Heart left ventricle (tissue), 16 donors: ENCODE measurements at regions not wholly inside any gene's neighbourhood (a gene's known extent, or its start where the extent isn't known, plus 50 kb on each side); places are given as distances from the start of the nearest gene placed in this dataset.

Source experiments
- ATAC-seq, 4 donors: fragments of 200-7000 bp; cut with Tn5 transposase; one replicate each; pipeline ENCODE4 v1.9.1; 2020 to 2022; ENCODE audit warnings: moderate library complexity in 4 of 4, mild to moderate bottlenecking in 3 of 4, moderate number of reproducible peaks in 1 of 4
- DNase-seq, 5 donors: peaks; one replicate each; pipeline ENCODE4 v3.0.0-alpha.2; 2020
- H3K27ac ChIP-seq, 12 donors: fragments of 200-600 bp; sonication (generic) in 4 of 12; one replicate each; pipeline versions ENCODE4 v1.5.0 to v1.8.0; 2016 to 2022; ENCODE audit warnings: mild to moderate bottlenecking in 2 of 12
- H3K27me3 ChIP-seq, 9 donors: fragments of 200-600 bp; sonication (generic) in 2 of 9; one replicate each; pipeline versions ENCODE4 v1.5.1 to v1.8.0; 2016 to 2022; ENCODE audit warnings: mild to moderate bottlenecking in 3 of 9
- H3K36me3 ChIP-seq, 9 donors: fragments of 200-600 bp; sonication (generic) in 2 of 9; one replicate each; pipeline versions ENCODE4 v1.5.0 to v1.8.0; 2018 to 2022; ENCODE audit warnings: mild to moderate bottlenecking in 2 of 9
- H3K4me1 ChIP-seq, 12 donors: fragments of 200-600 bp; sonication (generic) in 4 of 12; one replicate each; pipeline versions ENCODE4 v1.5.0 to v1.8.0; 2016 to 2022; ENCODE audit warnings: mild to moderate bottlenecking in 3 of 12
- H3K4me3 ChIP-seq, 12 donors: fragments of 200-600 bp; sonication (generic) in 4 of 12; one replicate each; pipeline versions ENCODE4 v1.5.0 to v1.8.0; 2017 to 2022; ENCODE audit warnings: mild to moderate bottlenecking in 9 of 12, moderate library complexity in 4 of 12
- H3K9me3 ChIP-seq, 12 donors: fragments of 200-600 bp; sonication (generic) in 4 of 12; one replicate each; pipeline versions ENCODE4 v1.5.0 to v1.8.0; 2016 to 2022; ENCODE audit warnings: mild to moderate bottlenecking in 1 of 12
- POLR2A ChIP-seq, 2 donors: fragments of 450-650 bp; IDR thresholded peaks; one replicate each; pipeline ENCODE4 v1.6.1; 2017; ENCODE audit warnings: antibody characterized with exemption in 2 of 2, mild to moderate bottlenecking in 2 of 2, moderate library complexity in 2 of 2
- WGBS, 4 donors: extraction: QIAGEN DNeasy Blood & Tissue Kit in 2 of 4; methylation state at CpG; one replicate each; pipeline versions ENCODE4 v1.1.5 to v1.1.7; 2013 to 2018; 5-methylcytosine and 5-hydroxymethylcytosine counted together
- intact Hi-C, 10 donors: fragments of 100-400 bp; cut with DNase I; formaldehyde crosslinking; loops; one replicate each; pipeline versions ENCODE4 v1.11.1 to v1.14.2; 2022
- TF ChIP-seq, protein P1 (sequence below), 12 donors: fragments of 200-600 bp; sonication (generic) in 4 of 12; IDR thresholded peaks; one replicate each; pipeline versions ENCODE4 v1.5.0 to v1.8.0; 2018 to 2022; ENCODE audit warnings: antibody characterized with exemption in 12 of 12, mild to moderate bottlenecking in 5 of 12
- donor health status: ischemic (EF 13 %, LVEDD 7.1; RV severe dilation, severe dysfunction).
- donor health status: healthy with polysubstance abuse.
- donor health status: DM: no; HTN: yes; CAD: no.
- donor health status: DM: no; HTN: no; CAD: no.
- donor health status: ischemic (EF 25% LVEDD 6.9; RV normal size, moderate dysfunction).
- donor health status: ischemic (EF 25% LVEDD 5.7; RV mildly dilated, moderate dysfunction).
- donor health status: healthy.
- donor health status: DM: yes; HTN: yes; CAD: no.
- donor health status: ischemic (EF 35%, LVEDD 5.7; RV mildly dilated, moderate dysfunction).
- donor health status: nonischemic (EF 11% LVEDD 7.7; RV severe dilation, severe dysfunction).
- donor health status: DM: yes; HTN: yes; CAD: no.
- donor health status: PGD.
- donor health status: ischemic (EF 29% LVEDD 5.4; RV normal size, mild dysfunction).
- donor health status: nonischemic (EF 23%, LVEDD 6.1; RV moderate dilation, normal function).

GRCh38 chr1:169025412-169025811 is 81.1 kb upstream of the ATP1B1 start:
- intact Hi-C loops = no loop called here
- TF ChIP-seq POLR2A (IDR thresholded peaks at IDR 0.05) = no peak
- TF ChIP-seq, protein P1, sequence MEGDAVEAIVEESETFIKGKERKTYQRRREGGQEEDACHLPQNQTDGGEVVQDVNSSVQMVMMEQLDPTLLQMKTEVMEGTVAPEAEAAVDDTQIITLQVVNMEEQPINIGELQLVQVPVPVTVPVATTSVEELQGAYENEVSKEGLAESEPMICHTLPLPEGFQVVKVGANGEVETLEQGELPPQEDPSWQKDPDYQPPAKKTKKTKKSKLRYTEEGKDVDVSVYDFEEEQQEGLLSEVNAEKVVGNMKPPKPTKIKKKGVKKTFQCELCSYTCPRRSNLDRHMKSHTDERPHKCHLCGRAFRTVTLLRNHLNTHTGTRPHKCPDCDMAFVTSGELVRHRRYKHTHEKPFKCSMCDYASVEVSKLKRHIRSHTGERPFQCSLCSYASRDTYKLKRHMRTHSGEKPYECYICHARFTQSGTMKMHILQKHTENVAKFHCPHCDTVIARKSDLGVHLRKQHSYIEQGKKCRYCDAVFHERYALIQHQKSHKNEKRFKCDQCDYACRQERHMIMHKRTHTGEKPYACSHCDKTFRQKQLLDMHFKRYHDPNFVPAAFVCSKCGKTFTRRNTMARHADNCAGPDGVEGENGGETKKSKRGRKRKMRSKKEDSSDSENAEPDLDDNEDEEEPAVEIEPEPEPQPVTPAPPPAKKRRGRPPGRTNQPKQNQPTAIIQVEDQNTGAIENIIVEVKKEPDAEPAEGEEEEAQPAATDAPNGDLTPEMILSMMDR (IDR thresholded peaks at IDR 0.05) = no peak
- Histone ChIP-seq H3K27ac (no peak overlapping the region), H3K4me3 (no peak overlapping the region), H3K4me1 (peaks cover 0 to 8% (median 0%) of the 10 kb centered on the region in 12 donors), H3K9me3 (no peaks in the 10 kb centered on the region), H3K27me3 (no peaks in the 10 kb centered on the region), H3K36me3 (no peaks in the 10 kb centered on the region)
- DNase-seq (no peak), ATAC-seq (no peak)
- WGBS, 4 donors = 89 to 100% (median 98%) methylated on average over 1 of the region's 1 CpG

- ATAC-seq = peak in 1 of 4 donors; percentile 74
- H3K27ac ChIP-seq = no peak overlapping the region
- no peak overlapping the region for H3K4me3 ChIP-seq
- no peak for DNase-seq
- H3K36me3 ChIP-seq = no peaks in the 10 kb centered on the region
- intact Hi-C loops = no loop called here
- H3K9me3 ChIP-seq = no peaks in the 10 kb centered on the region
- TF ChIP-seq, protein P1 (IDR thresholded peaks at IDR 0.05) = no peak
- no peak for TF ChIP-seq POLR2A (IDR thresholded peaks at IDR 0.05)
- H3K27me3 ChIP-seq = no peaks in the 10 kb centered on the region
- 61 to 68% (median 66%) methylated on average over 8 of the region's 8 CpGs for WGBS, 4 donors
- peaks cover 0 to 12% (median 0%) of the 10 kb centered on the region in 12 donors for H3K4me1 ChIP-seq
Measured at GRCh38 chr1:169027607-169028320, 78.7 kb upstream of the ATP1B1 start.

GRCh38 chr1:169031566-169032224 is 74.8 kb upstream of the ATP1B1 start:
- intact Hi-C loops = no loop called here
- 43 to 58% (median 50%) methylated on average over 5 of the region's 5 CpGs for WGBS, 4 donors
- ATAC-seq = no peak
- H3K4me1 ChIP-seq = peaks cover 0 to 12% (median 0%) of the 10 kb centered on the region in 12 donors
- no peak for TF ChIP-seq POLR2A (IDR thresholded peaks at IDR 0.05)
- TF ChIP-seq, protein P1 (IDR thresholded peaks at IDR 0.05) = no peak
- no peak overlapping the region for H3K4me3 ChIP-seq
- no peaks in the 10 kb centered on the region for H3K36me3 ChIP-seq
- no peaks in the 10 kb centered on the region for H3K27me3 ChIP-seq
- H3K27ac ChIP-seq = no peak overlapping the region
- peaks cover 0 to 6% (median 0%) of the 10 kb centered on the region in 12 donors for H3K9me3 ChIP-seq
- no peak for DNase-seq

GRCh38 chr1:169041366-169041765 is 65.1 kb upstream of the ATP1B1 start:
- H3K4me1 ChIP-seq = peaks cover 0 to 36% (median 4%) of the 10 kb centered on the region in 12 donors
- H3K36me3 ChIP-seq = no peaks in the 10 kb centered on the region
- DNase-seq = no peak
- no peak overlapping the region for H3K4me3 ChIP-seq
- H3K27me3 ChIP-seq = no peaks in the 10 kb centered on the region
- peaks cover 0 to 16% (median 0%) of the 10 kb centered on the region in 12 donors for H3K9me3 ChIP-seq
- H3K27ac ChIP-seq = peak overlapping the region in 1 of 12 donors; percentile 58
- TF ChIP-seq, protein P1 (IDR thresholded peaks at IDR 0.05) = no peak
- TF ChIP-seq POLR2A (IDR thresholded peaks at IDR 0.05) = no peak
- ATAC-seq = no peak
- WGBS, 4 donors = 78 to 92% (median 83%) methylated on average over 4 of the region's 4 CpGs
- intact Hi-C loops = loop anchor here in 1 of 10 donors (5.0 kb wide), 1 partner anchor 66 kb away; the partner anchor contains the start of gene ATP1B1
